NT2/D1 (cell line): ENCODE measurements at regions not wholly inside any gene's neighbourhood (a gene's known extent, or its start where the extent isn't known, plus 50 kb on each side); places are given as distances from the start of the nearest gene placed in this dataset.

Source experiments
- YY1 ChIP-seq: IDR thresholded peaks from 2 replicates; pipeline ENCODE4 v1.6.1; 2011; ENCODE audit not compliant: insufficient read length, insufficient read depth
- ZNF274 ChIP-seq: IDR thresholded peaks from 2 replicates; pipeline ENCODE4 v1.6.1; 2011; ENCODE audit warnings: mild to moderate bottlenecking, low read depth, low read length

GRCh38 chr2:78701546-78701945 lies 324.0 kb upstream of the REG3G start:
- TF ChIP-seq YY1 (no peak), ZNF274 (no peak)
